ENCODE measurements at regions not wholly inside any gene's neighbourhood (a gene's known extent, or its start where the extent isn't known, plus 50 kb on each side); places are given as distances from the start of the nearest gene placed in this dataset.

DNA sequence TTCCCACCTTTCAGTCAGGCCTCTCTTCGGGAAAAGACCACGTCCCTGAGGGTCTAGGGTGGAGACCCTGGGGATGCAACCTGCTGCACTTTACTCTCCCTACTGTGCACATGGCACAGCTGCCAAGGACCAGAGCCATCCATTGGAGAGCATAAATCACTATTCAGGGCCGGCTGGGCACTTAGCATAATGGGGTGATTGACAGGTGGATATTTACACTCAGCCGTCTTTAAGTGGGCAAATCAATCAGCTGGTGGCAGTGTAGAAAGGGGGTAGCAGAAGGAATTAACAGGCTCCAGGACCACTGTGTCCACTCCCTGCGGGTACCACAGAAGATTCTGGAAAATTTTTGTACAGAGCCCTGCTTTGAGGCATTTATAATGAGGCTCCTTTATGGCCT lies 87.3 kb upstream of the IRX6 start:
- Histone ChIP-seq H3K27me3 (no peaks in the 10 kb centered on the region), H3K4me1 (no peaks in the 10 kb centered on the region), H3K27ac (no peak overlapping the region), H3K4me3 (no peak overlapping the region), H3K36me3 (no peaks in the 10 kb centered on the region), H3K9me3 (no peaks in the 10 kb centered on the region)
- no peak for DNase-seq (ENCODE audit: low spot score in 2 of 2)
- intact Hi-C loops (cut with DNase I; ENCODE audit: low total_unique reads) = no loop called here
- no peak for TF ChIP-seq POLR2AphosphoS5 (IDR thresholded peaks at IDR 0.05)
- no peak for TF ChIP-seq POLR2A (IDR thresholded peaks at IDR 0.05)
- TF ChIP-seq CTCF (IDR thresholded peaks at IDR 0.05) = no peak

DNA sequence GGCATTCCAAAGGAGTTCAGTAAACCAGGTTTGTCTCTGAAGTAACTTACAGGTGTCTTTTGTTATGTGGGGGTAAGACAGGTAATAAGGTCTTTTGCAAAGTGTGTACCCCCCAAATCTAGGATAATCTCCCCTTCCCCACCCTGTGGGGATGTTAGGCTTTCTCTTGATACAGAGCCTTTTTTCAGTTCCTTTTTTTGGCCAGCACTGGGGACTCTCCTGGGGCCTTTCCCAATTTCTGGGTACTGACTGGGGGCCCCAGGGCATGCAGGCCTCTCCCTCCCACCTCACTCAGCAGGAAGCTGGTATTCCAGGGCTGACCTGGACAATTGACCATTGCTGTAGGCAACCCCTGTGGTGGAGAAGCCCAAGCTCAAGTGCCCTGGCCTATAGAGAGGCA lies 84.3 kb upstream of the IRX6 start:
- Histone ChIP-seq H3K9me3 (no peaks in the 10 kb centered on the region), H3K27me3 (no peaks in the 10 kb centered on the region), H3K36me3 (no peaks in the 10 kb centered on the region), H3K27ac (no peak overlapping the region), H3K4me3 (no peak overlapping the region), H3K4me1 (no peaks in the 10 kb centered on the region)
- no peak for TF ChIP-seq POLR2A (IDR thresholded peaks at IDR 0.05)
- no peak for TF ChIP-seq CTCF (IDR thresholded peaks at IDR 0.05)
- TF ChIP-seq POLR2AphosphoS5 (IDR thresholded peaks at IDR 0.05) = no peak
- DNase-seq (ENCODE audit: low spot score in 2 of 2) = no peak
- intact Hi-C loops (cut with DNase I; ENCODE audit: low total_unique reads) = no loop called here

- no peaks in the 10 kb centered on the region for H3K36me3 ChIP-seq
- no peaks in the 10 kb centered on the region for H3K27me3 ChIP-seq
- no peak overlapping the region for H3K4me3 ChIP-seq
- no peak overlapping the region for H3K27ac ChIP-seq
- no peak for DNase-seq (ENCODE audit: low spot score in 2 of 2)
- intact Hi-C loops (cut with DNase I; ENCODE audit: low total_unique reads) = no loop called here
- H3K9me3 ChIP-seq = no peaks in the 10 kb centered on the region
- H3K4me1 ChIP-seq = no peaks in the 10 kb centered on the region
- TF ChIP-seq POLR2A (IDR thresholded peaks at IDR 0.05) (no peak), POLR2AphosphoS5 (IDR thresholded peaks at IDR 0.05) (no peak), CTCF (IDR thresholded peaks at IDR 0.05) (no peak)
Observed at GRCh38 chr16:55240888-55241287, 83.1 kb upstream of the IRX6 start.

GRCh38 chr16:55242667-55243066 lies 81.3 kb upstream of the IRX6 start:
- Histone ChIP-seq H3K27me3 (no peaks in the 10 kb centered on the region), H3K4me3 (no peak overlapping the region), H3K27ac (no peak overlapping the region), H3K36me3 (no peaks in the 10 kb centered on the region), H3K4me1 (no peaks in the 10 kb centered on the region), H3K9me3 (no peaks in the 10 kb centered on the region)
- intact Hi-C loops (cut with DNase I; ENCODE audit: low total_unique reads) = no loop called here
- TF ChIP-seq POLR2AphosphoS5 (IDR thresholded peaks at IDR 0.05) = no peak
- no peak for DNase-seq (ENCODE audit: low spot score in 2 of 2)

GRCh38 chr16:55248058-55248457 lies 75.9 kb upstream of the IRX6 start:
- intact Hi-C loops (cut with DNase I; ENCODE audit: low total_unique reads) = no loop called here
- Histone ChIP-seq H3K27ac (no peak overlapping the region), H3K27me3 (no peaks in the 10 kb centered on the region), H3K9me3 (no peaks in the 10 kb centered on the region), H3K4me3 (no peak overlapping the region), H3K36me3 (no peaks in the 10 kb centered on the region), H3K4me1 (no peaks in the 10 kb centered on the region)
- no peak for DNase-seq (ENCODE audit: low spot score in 2 of 2)
- TF ChIP-seq POLR2A (IDR thresholded peaks at IDR 0.05) = no peak
- no peak for TF ChIP-seq POLR2AphosphoS5 (IDR thresholded peaks at IDR 0.05)
- TF ChIP-seq CTCF (IDR thresholded peaks at IDR 0.05) = no peak

DNA sequence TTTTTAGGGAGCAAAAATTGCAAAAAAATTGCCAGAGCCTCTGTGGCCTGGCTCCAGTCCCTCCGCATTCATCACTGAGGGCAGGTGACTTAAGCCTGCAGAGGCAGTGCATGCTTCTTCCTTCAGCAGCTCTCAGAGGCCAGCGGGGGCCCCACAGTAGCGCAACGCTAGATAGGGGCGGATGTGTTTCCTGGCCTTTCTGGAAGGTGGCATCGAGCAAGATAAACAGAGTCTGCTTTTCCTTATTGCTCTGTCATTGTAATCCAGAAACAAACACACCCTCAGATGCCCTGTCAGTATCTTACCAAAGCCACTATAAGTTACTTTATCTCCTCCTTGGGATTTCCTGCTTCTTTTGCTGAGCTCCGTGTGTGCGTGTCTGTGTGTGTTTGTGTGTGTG lies 75.5 kb upstream of the IRX6 start:
- Histone ChIP-seq H3K36me3 (no peaks in the 10 kb centered on the region), H3K4me1 (no peaks in the 10 kb centered on the region), H3K27ac (no peak overlapping the region), H3K4me3 (no peak overlapping the region), H3K9me3 (peaks cover 0 to under 1% of the 10 kb centered on the region in 2 donors), H3K27me3 (no peaks in the 10 kb centered on the region)
- intact Hi-C loops (cut with DNase I; ENCODE audit: low total_unique reads) = no loop called here
- no peak for TF ChIP-seq POLR2AphosphoS5 (IDR thresholded peaks at IDR 0.05)
- no peak for TF ChIP-seq CTCF (IDR thresholded peaks at IDR 0.05)
- no peak for TF ChIP-seq POLR2A (IDR thresholded peaks at IDR 0.05)
- no peak for DNase-seq (ENCODE audit: low spot score in 2 of 2)
